ENCODE measurements at regions not wholly inside any gene's neighbourhood (a gene's known extent, or its start where the extent isn't known, plus 50 kb on each side); places are given as distances from the start of the nearest gene placed in this dataset.
"Not testable (repeated sequence)": the region's sequence is repeated elsewhere in the genome, so short reads cannot be mapped to it uniquely, and the experiment has no call there.

DNA sequence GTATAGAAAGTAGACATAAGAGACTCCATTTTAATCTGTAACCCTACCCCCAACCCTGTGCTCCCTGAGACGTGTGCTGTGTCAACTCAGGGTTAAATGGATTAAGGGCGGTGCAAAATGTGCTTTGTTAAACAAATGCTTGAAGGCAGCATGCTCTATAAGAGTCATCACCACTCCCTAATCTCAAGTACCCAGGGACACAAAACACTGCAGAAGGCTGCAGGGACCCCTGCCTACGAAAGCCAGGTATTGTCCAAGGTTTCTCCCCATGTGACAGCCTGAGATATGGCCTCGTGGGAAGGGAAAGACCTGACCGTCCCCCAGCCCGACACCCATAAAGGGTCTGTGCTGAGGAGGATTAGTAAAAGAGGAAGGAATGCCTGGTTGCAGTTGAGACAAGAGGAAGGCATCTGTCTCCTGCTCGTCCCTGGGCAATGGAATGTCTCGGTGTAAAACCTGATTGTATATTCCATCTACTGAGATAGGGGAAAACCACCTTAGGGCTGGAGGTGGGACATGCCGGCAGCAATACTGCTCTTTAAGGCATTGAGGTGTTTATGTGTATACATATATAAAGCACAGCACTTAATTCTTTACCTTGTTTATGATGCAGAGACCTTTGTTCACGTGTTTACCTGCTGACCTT lies 138.7 kb downstream of the KCNE4 start:
- peak overlapping the region in 1 of 3 experiments; percentile 40; a peak in 1 of 7 replicates for H3K27ac Mint-ChIP-seq
- WGBS (ENCODE audit: extremely low coverage, insufficient read length, low lambda C conversion rate) = no CpG with 5 or more reads among the region's 10 CpGs

More for the DNA sequence above, 138.7 kb downstream of the KCNE4 start:
- not testable (repeated sequence) for H2BK12ac ChIP-seq (ENCODE audit: insufficient read length, low read depth, low read length); H3K27me3 ChIP-seq (ENCODE audit: insufficient read depth, low read length); H3K79me1 ChIP-seq (ENCODE audit: insufficient read depth, low read depth, low read length, poor library complexity, severe bottlenecking); H4K91ac ChIP-seq (ENCODE audit: insufficient read length, low read depth, low read length); H4K8ac ChIP-seq (replicated peaks; ENCODE audit: insufficient read length, low read depth, low read length); DNase-seq; H2BK15ac ChIP-seq (ENCODE audit: low read depth, low read length); H3K9me3 ChIP-seq (ENCODE audit: control insufficient read depth, low read depth, low read length); H3K9ac ChIP-seq (ENCODE audit: extremely low read depth, insufficient read length, low read length); H2BK20ac ChIP-seq (ENCODE audit: low read depth, low read length, poor library complexity, severe bottlenecking); H3K4ac ChIP-seq (ENCODE audit: low read depth, low read length); H3K27ac ChIP-seq (ENCODE audit: insufficient read length, low read depth, low read length); H2AFZ ChIP-seq (ENCODE audit: low read length); H3K23me2 ChIP-seq (ENCODE audit: insufficient read length, low read depth, low read length, poor library complexity, severe bottlenecking); H2BK120ac ChIP-seq (ENCODE audit: low read depth, low read length, poor library complexity, severe bottlenecking); H4K5ac ChIP-seq (ENCODE audit: insufficient read length, low read depth, low read length); H3K23ac ChIP-seq (ENCODE audit: insufficient read length, low read depth, low read length); H3K14ac ChIP-seq (ENCODE audit: insufficient read depth, low read length); H3K56ac ChIP-seq (ENCODE audit: insufficient read length, low read depth, low read length); H2BK5ac ChIP-seq (ENCODE audit: insufficient read length, low read length); H2AK5ac ChIP-seq (ENCODE audit: insufficient read length, low read length); H3K18ac ChIP-seq (ENCODE audit: insufficient read length, low read depth, low read length); H3T11ph ChIP-seq (ENCODE audit: low read length); H3K4me2 ChIP-seq (ENCODE audit: insufficient read depth, insufficient read length, low read length); H4K20me1 ChIP-seq (ENCODE audit: control insufficient read depth, insufficient read depth, insufficient read length); H3K4me3 Mint-ChIP-seq; H3K4me1 ChIP-seq (ENCODE audit: insufficient read depth, low read length); H3K79me2 ChIP-seq (ENCODE audit: insufficient read depth, low read length)
- Mint-ChIP-seq H3K9me3 (peaks cover 38 to 42% of the 10 kb centered on the region in 2 experiments), H3K27me3 (ENCODE audit: low read depth) (peaks cover 10% of the 10 kb centered on the region), H3K4me1 (peaks cover 28 to 39% of the 10 kb centered on the region in 2 experiments), H3K36me3 (ENCODE audit: insufficient read depth in 1 of 3, low read depth in 3 of 3) (peaks cover 20 to 38% (median 21%) of the 10 kb centered on the region in 3 experiments)
- peak; percentile 35; the same call in 1 of the 3 replicates for TF ChIP-seq CTCF (conservative IDR thresholded peaks at IDR 0.05)

Data from H9 (cell line).